ENCODE measurements at regions not wholly inside any gene's neighbourhood (a gene's known extent, or its start where the extent isn't known, plus 50 kb on each side); places are given as distances from the start of the nearest gene placed in this dataset.

DNA sequence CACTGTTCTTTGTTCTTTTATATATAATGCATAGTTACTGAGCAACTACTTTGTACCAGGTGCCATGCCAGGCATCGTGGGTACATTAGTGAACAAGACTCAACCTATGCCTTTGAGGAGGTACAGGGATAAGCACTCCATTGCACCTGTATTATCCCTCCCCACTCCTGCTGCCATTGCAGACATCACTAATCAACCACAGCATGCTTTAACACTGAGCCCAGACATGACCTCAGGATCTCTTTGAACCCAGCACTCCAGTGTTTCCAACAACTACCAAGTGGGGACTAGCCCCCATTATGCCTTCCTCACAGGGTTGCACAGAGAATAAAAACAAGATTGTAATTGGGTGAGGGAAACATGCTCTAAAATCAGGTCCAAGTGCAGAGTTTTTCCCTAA, 60.5 kb upstream of the COL13A1 start:
- no peak for DNase-seq (ENCODE audit: low spot score)

DNA sequence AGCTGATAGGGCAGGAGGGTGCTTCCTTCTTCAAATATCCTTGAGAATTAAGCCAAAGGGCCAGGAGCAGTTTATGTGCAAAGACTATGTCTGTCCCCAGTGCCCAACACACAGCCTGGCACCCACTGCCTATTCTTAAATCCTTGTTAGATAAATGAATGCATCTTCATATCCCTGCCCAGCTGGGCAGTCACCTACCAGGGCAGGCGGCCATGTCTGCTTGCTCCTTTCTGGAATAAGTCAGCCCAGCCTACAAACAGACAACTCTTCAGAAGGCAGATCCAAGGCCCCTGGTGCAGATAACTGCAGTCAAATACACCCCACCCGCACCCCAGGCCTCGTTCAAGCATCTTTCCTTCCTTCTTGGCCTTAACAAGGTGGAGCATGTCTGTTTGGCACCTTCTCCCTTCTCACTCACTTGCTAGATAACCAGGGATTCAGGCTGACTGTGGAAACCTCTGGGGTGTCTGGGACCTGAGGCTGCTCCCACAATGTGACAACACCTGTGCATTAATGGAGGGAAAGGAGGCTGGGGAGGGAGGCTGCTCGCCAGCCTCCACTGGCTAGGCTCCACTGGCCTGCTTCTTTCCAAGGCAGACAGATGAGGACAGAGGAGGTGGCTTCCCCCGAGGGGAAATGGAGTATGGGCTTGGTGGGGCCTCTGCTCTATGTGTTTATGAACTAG, 59.9 kb upstream of the COL13A1 start:
- DNase-seq (ENCODE audit: low spot score) = no peak

DNA sequence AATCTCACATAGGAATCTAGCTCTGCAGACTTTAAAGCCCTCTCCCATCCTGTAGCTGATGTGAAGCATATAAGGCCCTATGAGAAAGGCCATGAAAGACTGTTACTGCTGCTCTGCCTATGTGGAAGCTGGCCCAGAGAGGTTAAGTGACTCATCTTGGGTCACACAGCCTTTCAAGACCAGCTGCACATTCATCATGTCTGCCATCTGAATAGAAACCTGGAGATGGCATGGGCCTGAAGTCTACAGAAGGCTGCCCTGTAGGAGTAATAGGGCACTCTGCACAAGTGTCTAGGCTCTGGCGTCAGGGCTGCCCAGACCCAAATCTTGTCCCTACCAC, 59.4 kb upstream of the COL13A1 start:
- no peak for DNase-seq (ENCODE audit: low spot score)

DNA sequence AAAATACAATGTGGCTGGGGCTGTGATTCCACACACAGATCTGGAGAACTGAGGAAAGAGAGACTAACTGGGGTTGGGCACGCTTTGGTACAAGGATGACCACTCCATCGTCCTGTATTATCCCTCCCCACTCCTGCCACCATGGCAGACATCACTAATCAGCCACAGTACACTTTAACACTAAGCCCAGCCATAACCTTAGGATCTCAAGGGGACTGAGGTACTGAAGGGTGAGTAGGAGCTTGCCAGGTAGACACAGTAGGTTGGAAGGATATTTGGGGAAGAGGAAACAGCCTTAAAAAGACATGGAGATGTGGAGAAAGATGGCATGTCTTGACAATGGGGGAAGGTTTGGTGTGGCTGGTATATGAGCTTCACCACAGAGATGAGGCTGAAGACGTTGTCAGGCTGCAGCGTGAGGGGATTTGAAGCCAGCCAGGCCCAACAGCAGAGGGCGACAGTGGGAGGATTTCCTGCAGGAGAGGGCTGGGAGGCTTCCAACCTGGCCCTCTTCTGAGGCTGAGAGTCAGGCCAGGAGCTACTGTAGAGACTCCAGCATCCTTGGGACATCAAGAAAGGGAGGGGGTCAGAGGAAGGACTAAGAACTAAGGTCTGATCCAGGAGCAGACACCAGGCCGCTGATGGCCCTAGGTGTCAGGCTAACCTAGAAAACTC, 58.6 kb upstream of the COL13A1 start:
- no peak for DNase-seq (ENCODE audit: low spot score)

DNA sequence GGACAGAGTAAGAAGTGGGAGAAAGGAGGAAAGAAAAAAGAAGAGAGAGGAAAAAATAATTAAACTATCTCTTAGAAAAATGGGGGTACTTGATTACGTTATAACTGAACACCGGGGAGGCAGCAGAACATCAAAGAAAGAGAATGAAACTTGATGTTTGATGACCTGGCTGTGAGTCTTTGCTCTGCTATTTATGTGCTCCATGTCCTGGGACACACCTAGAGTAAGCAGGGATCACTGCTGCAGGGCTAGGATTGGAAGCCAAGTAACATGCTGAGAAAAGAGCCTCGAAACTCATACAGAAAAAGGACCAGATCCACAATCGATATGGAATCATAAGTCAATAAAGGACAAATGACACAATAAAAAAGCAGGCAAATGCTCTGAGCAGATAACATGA, 56.7 kb upstream of the COL13A1 start:
- DNase-seq (ENCODE audit: low spot score) = no peak

DNA sequence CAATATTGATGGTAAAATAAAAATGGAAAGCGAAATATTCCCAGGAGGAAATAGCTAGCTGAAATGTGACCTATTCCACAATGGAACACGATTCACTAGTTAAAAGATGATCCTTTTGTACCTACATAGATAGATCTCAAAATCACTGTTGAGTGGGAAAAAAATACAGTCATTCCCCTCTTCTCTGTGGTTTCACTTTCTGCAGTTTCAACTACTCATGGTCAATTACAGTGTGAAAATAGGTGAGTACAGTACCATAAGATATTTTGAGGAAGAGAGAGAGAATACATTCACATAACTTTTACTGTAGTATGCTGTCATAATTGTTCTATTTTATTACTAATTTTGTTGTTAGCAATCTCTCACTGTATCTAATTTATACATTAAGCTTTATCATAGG, 56.0 kb upstream of the COL13A1 start:
- no peak for DNase-seq (ENCODE audit: low spot score)

DNA sequence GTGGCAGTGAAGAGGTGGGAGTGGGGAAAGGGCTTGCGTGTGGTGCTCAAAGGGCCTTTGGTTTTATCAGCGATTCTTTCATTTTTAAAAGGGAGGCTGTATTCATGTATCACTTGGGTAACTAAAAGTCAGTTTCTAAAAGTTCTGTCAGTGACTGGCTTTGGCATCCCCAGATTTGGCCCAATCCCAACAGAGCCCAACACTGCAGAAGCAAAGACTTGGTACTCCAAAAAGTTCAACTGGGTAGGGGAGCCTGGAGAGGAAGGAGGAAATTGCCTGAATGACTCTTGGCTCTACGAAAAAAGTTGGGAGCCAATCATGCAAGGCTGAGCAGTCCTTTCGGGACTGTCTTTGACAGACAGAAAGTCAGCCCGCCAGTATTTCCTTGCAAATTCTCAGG, 54.5 kb upstream of the COL13A1 start:
- no peak for DNase-seq (ENCODE audit: low spot score)

DNA sequence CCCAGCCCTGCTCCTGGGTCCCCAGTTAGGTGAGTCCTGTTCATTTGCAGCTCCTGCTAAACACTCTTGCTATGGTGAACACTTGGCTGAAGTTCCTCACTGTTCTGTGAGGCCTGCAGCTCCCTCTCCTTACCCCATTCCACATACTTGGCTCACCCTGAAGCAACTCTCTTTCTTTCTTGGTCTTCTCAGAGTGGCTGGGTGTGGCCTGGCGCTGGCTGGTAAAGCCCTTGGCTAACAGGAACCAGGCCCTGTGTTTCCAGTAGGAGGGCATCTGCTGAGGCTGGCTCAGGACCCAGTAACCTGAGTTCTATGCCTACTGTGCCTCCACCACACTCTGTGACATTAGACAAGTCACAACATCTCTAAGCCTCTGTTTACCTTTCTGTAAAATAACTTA, 53.1 kb upstream of the COL13A1 start:
- no peak for DNase-seq (ENCODE audit: low spot score)

DNA sequence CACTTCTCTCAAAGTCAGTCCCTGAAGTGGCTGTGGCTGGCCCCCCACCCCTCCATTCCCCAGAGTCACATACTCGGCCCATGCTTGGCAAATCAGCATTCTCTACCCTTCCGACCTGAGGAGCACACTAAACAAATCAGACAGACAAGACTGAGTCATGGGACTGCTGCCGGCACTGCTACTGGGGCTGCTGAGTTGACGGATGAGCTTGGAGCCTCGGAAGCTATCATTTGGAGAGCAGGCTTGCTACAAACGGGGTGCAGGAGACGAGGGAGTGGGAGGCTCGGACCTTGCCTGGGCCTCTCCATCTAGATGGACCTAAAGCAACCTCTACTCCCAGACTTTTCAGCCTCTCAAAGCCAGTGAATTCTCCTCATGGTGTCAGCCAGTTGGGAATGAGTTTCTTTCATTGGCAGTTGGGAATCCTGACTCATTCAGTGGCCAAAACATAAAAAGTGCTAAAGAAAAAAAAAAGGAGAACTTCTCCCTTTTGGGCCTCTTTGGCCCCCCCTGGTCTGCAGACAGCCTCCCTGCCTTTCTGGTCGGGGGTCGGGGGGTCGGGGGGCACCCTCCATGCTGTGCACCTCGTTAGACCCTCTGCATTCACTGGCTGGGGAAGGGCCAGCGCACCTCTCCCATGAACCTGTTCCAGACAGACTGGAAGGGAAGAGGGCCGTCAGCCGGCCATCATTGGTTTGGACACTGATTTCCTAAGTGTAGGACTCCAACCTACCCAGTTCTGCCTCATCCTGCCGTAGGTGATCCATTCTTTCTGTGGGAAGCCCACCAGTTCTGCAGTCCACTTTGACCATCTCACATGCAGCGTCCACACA, 52.3 kb upstream of the COL13A1 start:
- no peak for DNase-seq (ENCODE audit: low spot score)

DNA sequence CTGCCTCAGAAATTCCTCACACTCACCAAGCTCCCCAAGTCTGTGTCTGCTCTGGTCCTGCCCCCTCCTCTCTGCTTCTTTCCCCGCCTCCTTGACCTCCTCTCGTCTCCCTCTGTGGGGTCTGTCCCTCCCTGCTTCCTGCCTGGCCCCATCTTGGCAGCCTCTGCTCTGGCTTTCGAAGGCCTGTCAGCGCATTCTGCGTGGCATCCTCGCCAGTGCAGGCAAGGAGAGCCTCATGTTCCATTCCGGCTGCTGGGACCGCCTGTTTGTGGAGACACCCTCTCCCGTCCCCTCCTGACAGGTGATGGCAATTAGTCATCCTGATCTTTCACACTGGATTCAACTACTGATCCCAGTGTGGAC, 51.7 kb upstream of the COL13A1 start:
- DNase-seq (ENCODE audit: low spot score) = no peak

DNA sequence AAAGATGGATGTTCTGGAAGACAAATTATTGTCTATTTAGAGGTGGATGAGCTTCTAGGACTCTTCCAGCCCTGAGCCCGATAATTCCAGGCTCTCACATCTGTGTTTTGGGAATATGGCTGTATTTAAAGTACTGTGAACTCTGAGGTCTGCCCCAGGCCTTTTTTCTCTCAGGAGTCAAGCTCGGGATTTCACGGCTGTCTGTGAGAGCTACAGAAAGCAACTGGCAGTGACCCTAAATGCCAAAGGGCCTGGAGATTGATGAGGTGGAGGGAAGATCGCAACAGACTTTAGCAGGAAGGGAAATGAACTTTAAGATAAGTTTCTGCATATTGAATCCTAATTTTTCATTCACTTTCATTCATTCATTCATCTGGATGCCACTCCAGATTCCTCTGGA, 51.0 kb upstream of the COL13A1 start:
- DNase-seq (ENCODE audit: low spot score) = no peak

DNA sequence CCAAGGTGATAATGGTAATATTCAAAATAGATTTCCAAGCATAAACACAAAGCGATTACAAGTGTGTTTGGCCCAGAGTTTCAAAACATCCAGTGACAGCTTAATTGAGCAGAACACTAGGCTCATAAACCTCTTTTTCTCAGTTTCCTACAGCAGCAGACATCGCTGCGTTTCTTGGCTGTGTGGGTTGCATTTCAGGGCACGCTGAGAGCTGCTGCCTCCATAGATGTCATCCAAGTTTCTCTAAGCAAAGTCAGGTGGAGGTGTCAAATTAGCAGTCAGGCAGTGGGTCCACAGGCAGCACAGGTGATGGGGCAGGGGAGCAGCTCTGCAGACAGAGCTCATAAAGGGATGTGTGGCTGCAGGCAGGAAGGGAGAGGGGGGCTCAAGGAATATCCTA, 50.5 kb upstream of the COL13A1 start:
- DNase-seq (ENCODE audit: low spot score) = no peak
